ENCODE measurements at regions not wholly inside any gene's neighbourhood (a gene's known extent, or its start where the extent isn't known, plus 50 kb on each side); places are given as distances from the start of the nearest gene placed in this dataset.

DNA sequence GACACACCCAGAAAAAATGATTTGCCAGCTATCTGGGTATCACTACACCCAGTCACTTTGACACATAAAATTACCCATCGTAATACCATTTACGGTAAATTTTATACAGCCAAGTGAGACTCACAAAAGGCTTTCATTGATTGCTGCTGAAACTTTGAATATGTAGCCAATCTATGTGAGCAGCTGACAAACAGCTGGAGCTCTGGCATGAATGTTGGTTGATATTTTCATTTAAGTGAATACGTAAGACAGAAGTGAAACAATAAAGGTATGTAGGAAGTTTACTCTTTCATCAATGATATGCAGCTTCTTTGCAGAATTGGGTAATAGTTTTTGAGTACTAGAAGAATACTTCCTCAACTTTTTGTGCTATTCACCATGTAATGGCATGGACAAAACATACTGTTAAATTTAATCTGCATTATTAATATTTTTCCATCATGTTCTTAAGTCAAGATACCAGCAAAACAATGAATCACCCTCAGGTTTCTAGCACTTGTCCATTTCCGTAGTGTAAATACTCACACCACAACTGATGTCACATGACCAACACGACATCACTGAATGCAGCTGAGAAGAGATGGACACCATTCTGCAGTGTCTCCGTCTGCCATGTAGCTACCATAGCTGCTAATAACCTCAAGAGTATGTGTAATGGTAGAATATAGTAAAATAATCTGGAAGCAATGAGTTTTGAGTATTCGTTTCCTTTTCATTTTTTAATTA lies 205.9 kb upstream of the HES1 start (continued):
- TF ChIP-seq, protein P1, sequence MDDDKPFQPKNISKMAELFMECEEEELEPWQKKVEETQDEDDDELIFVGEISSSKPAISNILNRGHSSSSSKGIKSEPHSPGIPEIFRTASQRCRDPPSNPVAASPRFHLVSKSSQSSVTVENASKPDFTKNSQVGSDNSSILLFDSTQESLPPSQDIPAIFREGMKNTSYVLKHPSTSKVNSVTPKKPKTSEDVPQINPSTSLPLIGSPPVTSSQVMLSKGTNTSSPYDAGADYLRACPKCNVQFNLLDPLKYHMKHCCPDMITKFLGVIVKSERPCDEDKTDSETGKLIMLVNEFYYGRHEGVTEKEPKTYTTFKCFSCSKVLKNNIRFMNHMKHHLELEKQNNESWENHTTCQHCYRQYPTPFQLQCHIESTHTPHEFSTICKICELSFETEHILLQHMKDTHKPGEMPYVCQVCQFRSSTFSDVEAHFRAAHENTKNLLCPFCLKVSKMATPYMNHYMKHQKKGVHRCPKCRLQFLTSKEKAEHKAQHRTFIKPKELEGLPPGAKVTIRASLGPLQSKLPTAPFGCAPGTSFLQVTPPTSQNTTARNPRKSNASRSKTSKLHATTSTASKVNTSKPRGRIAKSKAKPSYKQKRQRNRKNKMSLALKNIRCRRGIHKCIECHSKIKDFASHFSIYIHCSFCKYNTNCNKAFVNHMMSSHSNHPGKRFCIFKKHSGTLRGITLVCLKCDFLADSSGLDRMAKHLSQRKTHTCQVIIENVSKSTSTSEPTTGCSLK (tag by site-specific recombination; IDR thresholded peaks at IDR 0.05), result no peak
- no peak for TF ChIP-seq MYNN (tag by site-specific recombination; IDR thresholded peaks at IDR 0.05; ENCODE audit: borderline replicate concordance)

GRCh38 chr3:193932136-193932535 lies 203.8 kb upstream of the HES1 start:
- H3K36me3 ChIP-seq (ENCODE audit: control insufficient read depth in 2 of 2, insufficient read depth in 1 of 2, low read length in 2 of 2), result no peaks in the 10 kb centered on the region
- no peak overlapping the region for H3K4me3 ChIP-seq (ENCODE audit: low read depth, low read length)
- no peak overlapping the region for H3K27ac ChIP-seq (ENCODE audit: extremely low read depth, low read depth, low read length)
- ChIA-PET CTCF (no interaction called here), POLR2A (interaction anchor here (0.6 kb wide), 1 partner anchor 367 kb away, joined by 3 read pairs; no protein-coding TSS in a partner anchor)
- no peak for TF ChIP-seq ZSCAN23 (tag by site-specific recombination; IDR thresholded peaks at IDR 0.05)
- no peak for TF ChIP-seq ZNF274 (IDR thresholded peaks at IDR 0.05; ENCODE audit: low read length)
- no peak for TF ChIP-seq ZNF274 (tag by site-specific recombination; IDR thresholded peaks at IDR 0.05; ENCODE audit: borderline replicate concordance)
- H3K9me3 ChIP-seq (ENCODE audit: control insufficient read depth, insufficient read depth, low read depth, low read length), result no peaks in the 10 kb centered on the region
- no peaks in the 10 kb centered on the region for H3K4me1 ChIP-seq (ENCODE audit: control insufficient read depth, insufficient read depth, low read length)

- Histone ChIP-seq H3K9me3 (ENCODE audit: control insufficient read depth, insufficient read depth, low read depth, low read length) (no peaks in the 10 kb centered on the region), H3K4me1 (ENCODE audit: control insufficient read depth, insufficient read depth, low read length) (no peaks in the 10 kb centered on the region), H3K4me3 (ENCODE audit: low read depth, low read length) (no peak overlapping the region), H3K36me3 (ENCODE audit: control insufficient read depth in 2 of 2, insufficient read depth in 1 of 2, low read length in 2 of 2) (no peaks in the 10 kb centered on the region), H3K27ac (ENCODE audit: extremely low read depth, low read depth, low read length) (no peak overlapping the region)
- CTCF ChIA-PET, result interaction anchor here (1.4 kb wide), 1 partner anchor 14 kb away, joined by 4 read pairs; no protein-coding TSS in a partner anchor
- no peak for TF ChIP-seq ZNF621 (tag by site-specific recombination; IDR thresholded peaks at IDR 0.05)
- TF ChIP-seq ZNF664 (tag by site-specific recombination; IDR thresholded peaks at IDR 0.05), result no peak
- no peak for TF ChIP-seq SP2 (tag by site-specific recombination; IDR thresholded peaks at IDR 0.05)
- POLR2A ChIA-PET, result interaction anchor here (0.6 kb wide), 1 partner anchor 367 kb away, joined by 3 read pairs; no protein-coding TSS in a partner anchor
These were observed 203.4 kb upstream of the HES1 start for GRCh38 chr3:193932576-193932975.

DNA sequence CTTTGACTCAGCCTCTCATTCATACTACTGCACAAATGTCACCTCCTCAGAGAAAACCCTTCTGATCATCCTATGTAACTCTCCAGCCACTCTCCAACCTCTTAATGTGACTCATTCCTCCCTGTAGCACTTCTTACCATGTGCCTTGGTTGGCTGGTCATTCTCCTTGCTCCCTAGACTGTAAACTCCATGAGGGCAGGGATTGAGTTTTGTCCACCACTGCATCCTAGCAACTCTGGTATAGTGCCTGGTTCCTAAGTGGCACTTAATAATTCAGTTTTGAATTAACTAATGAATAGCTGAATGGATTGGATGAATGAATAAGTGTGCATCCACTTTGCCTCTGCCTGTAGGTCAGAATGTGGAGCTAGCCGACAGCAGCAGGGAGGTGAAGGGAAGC lies 202.5 kb upstream of the HES1 start:
- ChIA-PET CTCF (interaction anchor here (1.1 to 1.4 kb wide), 2 partner anchors 15 to 31 kb away, joined by 3 to 4 read pairs; no protein-coding TSS in a partner anchor), POLR2A (no interaction called here)
- H3K27ac ChIP-seq (ENCODE audit: extremely low read depth, low read depth, low read length), result no peak overlapping the region
- no peaks in the 10 kb centered on the region for H3K9me3 ChIP-seq (ENCODE audit: control insufficient read depth, insufficient read depth, low read depth, low read length)
- TF ChIP-seq KLF16 (tag by site-specific recombination; IDR thresholded peaks at IDR 0.05) (no peak), ZNF223 (tag by site-specific recombination; IDR thresholded peaks at IDR 0.05) (no peak), ZNF138 (tag by site-specific recombination; IDR thresholded peaks at IDR 0.05; ENCODE audit: borderline replicate concordance) (no peak), ZBTB6 (tag by site-specific recombination; IDR thresholded peaks at IDR 0.05) (no peak)
- no peak overlapping the region for H3K4me3 ChIP-seq (ENCODE audit: low read depth, low read length)
- H3K4me1 ChIP-seq (ENCODE audit: control insufficient read depth, insufficient read depth, low read length), result no peaks in the 10 kb centered on the region
- H3K36me3 ChIP-seq (ENCODE audit: control insufficient read depth in 2 of 2, insufficient read depth in 1 of 2, low read length in 2 of 2), result no peaks in the 10 kb centered on the region

DNA sequence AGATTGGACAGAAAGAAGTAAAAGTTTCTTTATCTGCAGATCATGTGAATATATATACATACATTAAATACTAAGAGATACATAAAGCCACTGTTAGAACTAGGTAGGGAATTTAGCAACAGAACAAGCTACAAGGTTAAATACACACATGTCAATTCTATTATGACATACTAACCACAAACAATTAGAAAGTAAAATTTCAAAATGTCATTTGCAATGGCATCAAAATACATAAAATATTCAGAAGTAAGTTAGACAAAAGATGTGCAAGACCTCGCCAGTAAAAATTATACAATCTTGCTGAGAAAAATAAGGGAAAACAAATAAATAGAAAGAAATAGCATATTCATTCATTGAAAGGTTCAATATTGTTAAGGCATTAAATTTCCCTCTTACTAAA lies 200.0 kb upstream of the HES1 start:
- H3K27ac ChIP-seq (ENCODE audit: extremely low read depth, low read depth, low read length), result no peak overlapping the region
- TF ChIP-seq ZNF513 (tag by site-specific recombination; IDR thresholded peaks at IDR 0.05) (no peak), SETDB1 (IDR thresholded peaks at IDR 0.05; ENCODE audit: insufficient read length, low read length) (no peak), SP2 (tag by site-specific recombination; IDR thresholded peaks at IDR 0.05) (no peak), ZBTB49 (tag by site-specific recombination; IDR thresholded peaks at IDR 0.05; ENCODE audit: low read depth) (no peak), ZFP41 (tag by site-specific recombination; IDR thresholded peaks at IDR 0.05; ENCODE audit: borderline replicate concordance) (no peak)
- H3K4me3 ChIP-seq (ENCODE audit: low read depth, low read length), result no peak overlapping the region
- ChIA-PET CTCF (interaction anchor here (0.6 to 0.7 kb wide), 3 partner anchors 89 to 326 kb away, joined by 3 to 4 read pairs (median 3); no protein-coding TSS in a partner anchor), POLR2A (no interaction called here)
- no peaks in the 10 kb centered on the region for H3K36me3 ChIP-seq (ENCODE audit: control insufficient read depth in 2 of 2, insufficient read depth in 1 of 2, low read length in 2 of 2)
- H3K9me3 ChIP-seq (ENCODE audit: control insufficient read depth, insufficient read depth, low read depth, low read length), result no peaks in the 10 kb centered on the region
- no peaks in the 10 kb centered on the region for H3K4me1 ChIP-seq (ENCODE audit: control insufficient read depth, insufficient read depth, low read length)

All from HEK293 (cell line).